Right lung (tissue), 2 donors: ENCODE measurements at regions not wholly inside any gene's neighbourhood (a gene's known extent, or its start where the extent isn't known, plus 50 kb on each side); places are given as distances from the start of the nearest gene placed in this dataset.

Experiments used
- DNase-seq, 2 donors: peaks; one replicate each; pipeline ENCODE4 v3.0.0-alpha.2; 2013

DNA sequence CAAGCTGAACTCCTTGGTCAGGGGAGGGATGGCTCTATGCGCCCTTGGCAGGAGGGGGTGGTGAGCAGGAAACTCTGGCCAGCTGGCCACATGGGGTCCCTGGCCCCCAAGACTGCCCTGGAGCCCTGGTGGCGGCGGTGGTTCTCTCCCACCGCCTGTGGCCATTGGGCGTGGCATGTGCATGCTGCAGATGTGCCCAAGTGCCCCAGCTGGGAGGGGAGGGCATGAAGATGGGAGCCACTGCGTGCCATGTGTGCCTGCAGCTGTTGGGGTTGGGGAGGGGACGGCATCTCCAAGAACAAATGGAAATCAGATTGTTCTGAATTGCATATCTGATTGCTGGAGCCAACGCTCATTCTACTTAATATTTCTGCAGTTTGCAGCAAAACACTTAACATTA, 115.7 kb upstream of the IGF1 start:
- DNase-seq, result no peak

DNA sequence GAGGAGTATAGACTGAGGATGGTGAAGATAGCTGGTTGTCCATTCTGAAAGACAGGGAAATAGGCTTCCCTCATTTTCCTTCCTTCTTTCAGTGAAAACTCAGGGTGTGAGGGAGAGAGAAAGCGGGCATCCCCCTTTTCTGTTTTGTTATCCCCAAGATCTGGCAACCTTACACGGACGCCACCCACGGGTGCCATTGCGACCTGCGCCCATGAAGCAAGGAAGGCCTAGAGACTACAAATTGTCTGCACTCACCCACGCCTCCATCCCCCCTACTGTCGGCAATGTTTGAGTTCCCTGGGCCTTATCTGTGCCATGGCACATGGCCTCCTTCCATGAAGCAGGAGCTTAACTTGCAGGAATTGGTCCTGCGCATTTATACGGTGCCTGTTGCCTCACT, 115.0 kb upstream of the IGF1 start:
- DNase-seq, result no peak

DNA sequence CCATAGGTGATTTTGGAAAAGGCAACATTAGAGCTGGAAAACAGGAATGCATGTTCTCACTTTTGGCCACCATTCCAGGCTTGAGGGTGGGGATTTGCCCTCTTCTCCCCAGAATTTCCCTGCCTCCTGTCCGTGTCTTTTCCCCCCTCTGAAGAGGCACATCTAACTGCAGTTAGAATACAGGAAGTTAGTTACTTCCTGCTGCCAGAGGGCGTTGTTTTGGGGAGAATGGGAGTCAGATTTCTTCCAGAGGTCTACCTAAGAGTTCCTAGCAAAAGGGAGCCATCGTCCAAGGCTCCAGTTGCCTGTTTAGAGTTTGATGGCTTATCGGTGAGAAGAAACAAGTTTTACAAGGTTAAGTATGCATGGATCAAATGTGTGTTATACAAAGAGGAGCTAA, 112.8 kb upstream of the IGF1 start:
- DNase-seq, result no peak

DNA sequence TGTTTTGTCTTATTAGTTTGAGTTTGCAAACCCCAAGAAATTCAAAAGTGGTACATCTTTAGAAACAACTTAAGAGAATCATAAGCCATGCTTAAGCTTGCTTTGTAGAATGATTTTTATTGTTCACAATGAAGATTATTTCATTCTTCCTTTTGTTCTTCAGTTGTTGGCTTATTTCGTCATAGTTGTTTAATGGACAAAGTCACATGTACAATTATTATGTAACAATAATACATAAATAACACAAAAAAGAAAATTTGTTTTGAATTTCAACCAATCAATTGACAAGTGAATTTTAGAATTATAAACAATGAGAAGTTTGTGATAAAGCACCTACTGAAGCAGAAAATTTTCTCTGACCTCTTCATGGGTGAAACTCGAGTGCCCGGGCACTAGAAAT, 111.8 kb upstream of the IGF1 start:
- no peak for DNase-seq

DNA sequence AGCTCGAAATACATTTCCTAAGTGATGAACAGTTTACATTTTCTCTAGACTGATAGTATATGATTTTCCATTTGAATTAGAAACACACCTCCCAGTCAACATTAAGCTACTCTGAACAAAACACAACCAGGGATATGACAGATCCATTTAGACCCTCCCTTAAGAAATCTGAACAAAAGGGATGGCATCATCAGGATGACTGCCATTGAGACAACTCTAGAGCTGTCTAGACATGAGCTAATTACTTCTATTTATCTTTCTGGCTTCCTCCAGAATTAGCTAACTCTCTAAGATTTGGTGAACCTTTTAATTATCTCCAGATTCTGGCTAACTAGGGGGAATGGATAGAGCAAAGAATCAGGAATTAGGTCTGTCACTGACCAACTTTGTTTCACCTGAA, 92.9 kb upstream of the IGF1 start:
- no peak for DNase-seq

DNA sequence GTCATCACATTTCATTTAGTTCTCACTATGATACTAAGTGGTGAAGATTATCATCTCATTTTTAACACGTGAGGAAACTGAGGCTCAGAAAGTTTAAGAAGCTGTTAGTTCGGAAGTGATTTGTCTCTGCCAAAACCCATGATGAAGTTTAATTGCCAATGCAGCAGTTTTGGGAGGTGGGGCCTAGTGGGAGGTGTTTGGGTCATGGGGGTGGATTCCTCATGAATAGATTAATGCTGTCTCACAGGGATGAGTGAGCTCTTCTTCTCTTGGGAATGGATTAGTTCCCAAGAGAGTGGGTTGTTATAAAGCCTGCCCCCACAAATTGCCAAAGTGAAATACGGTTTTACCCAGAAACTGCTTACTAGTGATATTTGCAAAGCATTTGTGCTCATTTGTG, 91.5 kb upstream of the IGF1 start:
- DNase-seq, result no peak

DNA sequence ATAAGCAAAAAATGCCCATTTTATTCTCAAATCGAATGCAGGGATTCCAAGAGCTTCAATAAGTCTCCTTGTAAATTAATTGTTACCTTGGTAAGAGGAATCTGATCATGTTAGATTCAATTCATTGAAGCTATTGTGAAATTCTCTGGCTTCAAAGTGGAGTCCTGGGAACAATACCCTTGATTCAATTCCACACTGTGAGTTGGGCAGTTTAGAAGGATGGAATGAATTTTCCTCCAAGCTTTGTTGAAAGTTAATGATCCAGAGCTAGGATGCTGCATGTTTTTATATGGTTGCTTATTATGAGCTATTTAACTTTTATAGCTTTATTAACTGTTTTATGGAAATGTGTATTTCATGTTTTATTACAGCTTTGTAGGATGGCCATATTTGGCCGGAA, 89.9 kb upstream of the IGF1 start:
- DNase-seq, result no peak

DNA sequence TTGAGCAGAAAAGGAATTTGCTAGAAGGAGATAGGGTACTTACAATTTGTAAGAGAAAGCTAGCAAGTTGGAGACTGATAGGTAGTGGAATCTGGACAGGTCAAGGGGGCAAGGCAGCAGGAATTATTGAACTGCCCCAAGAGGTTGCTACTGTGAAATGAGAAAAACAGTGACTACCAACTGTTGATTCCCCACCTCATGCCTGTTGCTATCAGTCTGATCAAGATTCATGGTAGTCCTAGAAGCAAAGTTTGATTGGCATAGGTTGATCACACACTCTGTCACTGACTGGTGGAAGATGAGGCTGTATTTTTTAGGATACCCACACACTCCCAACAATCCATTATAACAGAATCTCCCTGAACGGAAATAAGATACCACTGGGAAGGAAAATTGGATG, 89.4 kb upstream of the IGF1 start:
- DNase-seq, result no peak

DNA sequence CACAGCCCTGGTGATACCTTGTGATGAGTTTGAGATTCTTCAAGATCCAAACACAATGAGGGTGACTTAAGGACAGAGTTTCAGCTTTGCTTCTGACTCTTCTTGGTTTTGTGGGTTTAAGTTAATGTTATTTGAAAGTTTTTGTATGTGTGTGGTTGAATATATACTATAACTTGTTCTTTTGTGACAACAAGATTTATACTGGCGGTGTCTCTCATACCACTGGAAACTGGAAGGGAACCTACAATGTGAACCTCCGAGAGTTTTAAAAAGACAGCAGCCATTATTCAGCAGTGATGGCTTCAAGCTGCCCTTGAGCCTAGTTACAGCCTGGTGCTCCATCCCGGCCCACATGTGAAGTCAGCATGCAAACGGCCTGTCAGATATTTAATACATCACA, 87.9 kb upstream of the IGF1 start:
- no peak for DNase-seq

DNA sequence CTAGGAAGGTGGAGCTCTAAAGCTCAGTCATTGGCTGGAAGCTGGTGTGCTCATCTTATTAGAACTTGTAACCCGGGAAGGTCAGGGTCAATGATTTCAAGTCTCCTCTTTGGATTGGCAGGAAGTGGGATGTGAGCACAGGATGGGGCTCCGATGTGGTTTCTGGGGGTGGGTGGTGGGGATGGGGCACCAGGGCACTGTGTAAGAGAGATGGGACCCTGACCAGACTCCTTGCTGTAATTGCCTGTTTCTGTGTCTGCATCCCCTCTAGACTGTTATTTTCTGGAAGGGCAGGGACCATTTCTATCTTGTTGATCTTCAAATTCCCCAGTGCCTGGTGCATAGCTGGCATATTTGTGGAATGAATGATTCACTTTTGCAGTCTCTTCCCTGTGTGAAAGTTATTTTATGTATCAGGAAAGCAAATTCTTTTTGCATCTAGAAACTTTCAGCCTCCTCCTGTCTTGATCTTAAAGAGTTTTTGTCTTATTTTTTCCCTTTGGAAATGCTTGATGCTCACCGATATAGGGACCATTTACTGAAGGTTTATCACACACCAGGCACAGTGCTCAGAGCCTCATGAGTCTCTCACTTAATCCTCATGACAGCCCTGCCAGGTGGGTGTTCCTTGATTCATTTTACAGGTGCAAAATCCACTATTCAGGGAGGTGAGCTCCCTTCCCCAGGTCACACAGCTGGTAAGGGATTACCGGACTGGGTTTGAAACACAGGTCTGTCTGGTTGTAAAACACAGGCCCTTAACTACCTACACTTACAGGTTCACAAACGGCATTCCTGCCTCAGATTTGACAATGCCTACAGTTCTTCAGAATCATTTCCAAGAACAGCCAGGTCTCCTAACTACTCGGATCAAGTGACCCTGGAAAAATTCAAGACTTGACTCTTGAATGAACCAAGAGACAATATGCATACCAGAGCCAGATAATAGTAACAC, 86.9 kb upstream of the IGF1 start:
- DNase-seq, result no peak

DNA sequence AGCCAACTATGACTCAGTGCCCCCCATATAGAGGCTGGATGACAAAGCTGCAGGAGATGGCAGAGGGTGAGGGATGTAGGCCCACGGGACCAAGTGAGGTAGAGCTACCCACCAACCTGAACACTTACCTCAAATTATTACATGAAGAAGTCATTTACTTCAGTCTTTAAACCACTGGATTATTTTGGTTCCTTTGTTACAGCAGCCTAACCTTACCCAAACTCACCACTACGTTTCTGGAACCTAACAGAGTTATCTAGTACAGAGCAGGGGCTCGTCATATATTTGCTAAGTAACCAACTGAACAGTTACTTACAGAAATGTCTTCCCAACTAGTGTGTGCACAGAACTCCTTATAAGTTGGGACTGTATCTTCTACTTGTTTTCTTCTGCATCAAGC, 85.2 kb upstream of the IGF1 start:
- DNase-seq, result no peak

DNA sequence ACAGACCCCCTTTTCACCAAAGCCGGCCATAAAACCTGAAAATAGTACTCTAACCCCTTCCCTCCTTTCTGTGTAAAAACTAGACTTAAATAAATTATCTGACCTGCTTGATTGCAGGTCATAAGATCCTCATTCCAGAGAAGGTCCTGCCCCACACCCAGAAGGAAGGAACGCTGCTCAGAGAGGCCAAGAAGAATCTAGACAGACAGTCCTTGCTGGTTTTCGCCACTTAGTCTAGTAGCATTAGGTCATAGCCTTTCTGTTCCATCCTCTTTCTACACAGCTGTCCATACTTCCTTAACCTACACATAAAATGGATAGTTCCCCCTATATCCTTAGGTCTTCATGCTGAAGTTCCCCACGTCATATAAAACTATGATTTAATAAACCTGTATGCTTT, 83.7 kb upstream of the IGF1 start:
- peak in 1 of 2 donors; percentile 12 for DNase-seq

DNA sequence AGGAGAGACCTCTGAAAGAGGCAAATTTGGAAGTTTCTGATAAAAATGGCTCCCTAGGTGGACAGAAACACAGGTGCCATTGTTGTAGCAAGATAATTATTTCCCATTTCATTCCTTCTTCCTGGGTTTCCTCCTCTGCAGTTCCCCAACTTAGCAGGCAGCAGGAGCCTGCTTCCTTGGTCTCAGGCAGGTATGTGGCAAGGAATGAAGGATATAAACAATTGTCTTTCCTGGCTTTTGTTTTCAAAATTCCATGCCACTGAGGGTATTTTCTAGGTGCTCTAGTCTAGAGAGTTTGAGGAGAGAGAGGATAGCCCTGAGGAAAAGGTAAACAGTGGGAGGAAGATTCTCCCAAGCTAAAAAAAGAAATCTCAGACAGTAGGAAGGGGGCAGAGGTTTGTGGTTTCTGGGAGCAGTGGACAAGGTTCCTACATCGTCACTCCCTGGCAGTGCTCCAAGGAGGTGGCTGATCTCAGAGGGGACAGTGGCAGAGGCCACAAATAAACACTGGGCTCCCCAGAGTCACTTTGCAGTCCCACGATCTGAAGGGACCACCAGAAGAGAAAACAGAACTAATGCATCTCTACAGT, 82.6 kb upstream of the IGF1 start:
- DNase-seq, result no peak

DNA sequence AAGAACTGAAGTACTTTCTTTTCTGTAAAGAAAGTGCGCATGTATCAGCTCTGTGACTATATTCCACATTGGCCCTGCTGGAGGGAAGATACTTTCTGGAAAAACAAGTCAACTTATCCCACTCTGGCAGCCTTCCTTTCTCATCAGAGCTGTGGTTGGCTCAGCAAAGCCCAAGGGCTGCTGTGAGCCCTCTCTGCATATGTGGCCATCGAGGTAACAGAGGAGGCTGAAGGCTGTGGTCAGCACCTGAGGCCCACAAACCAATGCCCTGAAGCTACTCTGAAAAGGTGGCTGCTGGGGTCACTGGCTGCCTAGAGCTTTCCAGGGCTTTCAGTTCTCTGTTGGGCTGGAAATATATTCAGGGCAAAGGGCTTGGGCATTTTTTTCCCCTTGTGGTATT, 70.8 kb upstream of the IGF1 start:
- no peak for DNase-seq

DNA sequence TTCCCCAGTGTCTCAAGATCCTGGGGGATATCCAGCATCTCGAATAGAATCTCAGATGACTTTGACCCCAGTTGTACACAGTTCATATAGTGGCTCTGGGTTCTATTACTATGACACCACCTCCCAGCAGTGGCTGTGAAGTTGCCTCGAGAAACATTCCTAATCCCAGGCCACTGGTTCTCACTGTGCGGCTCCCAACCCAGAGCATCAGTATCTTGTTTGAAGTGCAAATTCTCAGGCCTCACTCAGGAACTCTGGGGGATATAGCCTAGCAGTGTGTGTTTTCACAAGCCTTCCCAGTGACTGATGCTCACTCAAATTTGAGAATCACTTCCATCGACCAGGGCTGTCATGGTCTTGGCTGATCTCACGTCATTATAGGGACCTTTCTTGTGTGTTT, 69.3 kb upstream of the IGF1 start:
- DNase-seq, result no peak

DNA sequence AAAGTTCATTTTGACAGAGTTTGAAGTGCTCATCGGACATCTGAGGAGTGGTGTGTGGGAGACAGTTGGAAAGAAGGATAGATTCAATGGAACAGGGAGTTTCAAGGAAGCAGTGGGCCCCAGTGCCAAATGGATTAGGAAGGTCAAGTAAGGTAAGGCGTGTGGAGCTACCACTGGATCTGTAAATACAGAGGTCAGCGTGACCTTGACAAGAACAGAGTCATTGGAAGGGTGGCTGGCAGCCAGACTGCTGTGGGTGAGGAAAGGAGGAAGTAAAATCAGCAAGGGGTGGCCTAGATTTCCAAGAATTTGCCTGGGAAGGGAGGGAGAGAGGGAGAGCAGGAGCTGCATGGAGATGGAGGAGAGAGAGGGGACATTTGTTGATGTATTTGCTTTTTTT, 68.2 kb upstream of the IGF1 start:
- DNase-seq, result no peak

DNA sequence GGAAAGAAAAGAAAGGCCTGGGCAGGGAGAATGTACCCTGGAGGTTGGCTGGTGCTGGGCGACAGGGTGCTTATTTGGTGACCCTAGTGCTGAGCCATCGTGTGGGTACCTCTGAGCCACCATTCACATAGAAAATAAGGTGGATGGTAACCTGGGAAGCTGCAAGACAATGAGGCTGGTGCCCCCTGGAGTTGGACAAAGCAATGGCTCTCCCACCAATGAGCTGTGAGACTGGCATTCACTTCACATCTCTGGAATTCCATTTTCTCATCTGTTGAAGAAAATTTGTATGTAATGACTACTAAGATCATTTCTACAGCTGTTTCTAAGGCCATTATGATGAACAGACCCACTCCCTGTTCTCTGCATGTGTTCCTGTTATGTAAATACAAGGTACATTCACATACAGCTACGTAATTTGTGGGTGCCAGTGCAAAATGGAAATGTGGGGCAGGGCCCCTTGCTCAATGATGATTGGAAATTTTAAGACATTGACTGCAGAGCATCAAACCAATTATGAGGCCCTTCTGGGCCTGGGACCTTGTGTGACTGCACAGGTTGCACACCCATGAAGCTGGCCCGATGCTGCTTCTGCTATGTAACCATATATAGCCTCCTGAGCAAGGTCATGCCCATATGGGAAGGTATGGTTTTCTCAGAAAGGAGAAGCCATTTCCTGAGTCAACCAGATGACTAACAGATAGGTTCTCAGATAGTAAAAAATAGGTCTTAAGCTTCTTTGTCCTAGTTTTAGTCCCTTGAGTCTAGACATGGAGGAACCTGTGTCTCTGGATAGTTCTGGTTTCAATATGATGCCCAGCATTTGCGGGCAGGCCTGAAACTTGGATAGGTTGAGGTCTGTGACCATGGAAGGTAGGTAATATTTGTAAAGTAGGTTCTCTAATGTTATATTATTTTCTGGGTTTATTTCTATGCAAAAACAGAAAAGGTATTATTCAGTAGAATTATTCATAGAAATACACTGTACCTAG, 63.4 kb upstream of the IGF1 start:
- DNase-seq, result no peak

DNA sequence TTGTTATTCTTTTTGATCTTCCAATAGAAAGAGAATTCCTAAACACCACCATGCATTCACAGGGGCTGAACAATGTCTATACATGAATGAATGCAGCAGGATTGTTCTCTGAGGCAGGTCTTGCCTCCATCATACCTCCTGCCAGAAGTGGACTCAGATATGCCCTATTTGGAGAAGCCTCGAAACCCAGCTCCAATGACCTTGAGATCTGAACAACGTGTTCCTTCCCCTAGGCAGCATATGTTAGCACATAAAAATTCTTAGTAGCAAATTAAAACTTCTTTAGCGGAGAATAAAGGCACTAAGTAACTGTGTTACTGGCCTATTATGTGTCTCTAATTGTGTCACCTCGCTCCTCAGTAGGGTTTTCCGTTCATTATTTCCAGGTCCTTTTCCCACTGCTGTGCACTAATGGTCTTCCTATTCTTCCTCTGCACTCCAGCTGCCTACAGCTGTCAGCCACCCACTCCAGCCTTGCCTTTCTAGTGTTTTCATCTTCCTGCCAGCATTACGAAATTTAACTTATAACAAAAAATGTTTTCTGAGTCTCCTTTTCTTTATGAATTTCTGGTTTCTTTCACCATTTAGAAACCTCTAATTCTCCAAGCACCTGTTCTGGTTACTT, 62.6 kb upstream of the IGF1 start:
- DNase-seq, result peak; percentile 70 to 72

DNA sequence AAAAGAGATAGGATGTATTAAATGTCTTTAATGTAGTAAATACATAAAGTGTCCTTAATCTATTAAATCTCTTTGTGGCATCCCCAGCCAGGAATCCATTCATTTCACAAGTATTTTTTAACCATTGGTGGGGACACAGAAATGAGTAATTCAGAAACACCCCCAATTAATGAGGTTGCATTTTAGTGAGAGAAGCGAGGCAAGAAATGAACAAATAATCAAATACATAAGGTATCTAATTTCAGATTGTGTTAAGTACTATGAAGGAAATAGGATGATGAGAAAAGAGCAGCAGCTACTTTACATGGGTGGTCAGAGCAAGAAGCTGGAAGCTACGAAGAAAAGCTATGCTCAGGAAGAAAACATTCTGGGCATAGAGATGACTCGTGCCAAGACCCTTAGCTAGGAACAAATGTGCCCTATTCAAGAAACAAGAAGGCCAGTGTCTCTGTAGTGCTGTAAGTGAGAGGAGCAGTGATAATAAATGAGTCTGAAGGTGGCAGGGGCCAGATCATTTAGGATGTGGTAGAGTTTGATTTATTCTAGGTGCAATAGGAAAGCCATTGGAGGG, 60.5 kb upstream of the IGF1 start:
- no peak for DNase-seq

DNA sequence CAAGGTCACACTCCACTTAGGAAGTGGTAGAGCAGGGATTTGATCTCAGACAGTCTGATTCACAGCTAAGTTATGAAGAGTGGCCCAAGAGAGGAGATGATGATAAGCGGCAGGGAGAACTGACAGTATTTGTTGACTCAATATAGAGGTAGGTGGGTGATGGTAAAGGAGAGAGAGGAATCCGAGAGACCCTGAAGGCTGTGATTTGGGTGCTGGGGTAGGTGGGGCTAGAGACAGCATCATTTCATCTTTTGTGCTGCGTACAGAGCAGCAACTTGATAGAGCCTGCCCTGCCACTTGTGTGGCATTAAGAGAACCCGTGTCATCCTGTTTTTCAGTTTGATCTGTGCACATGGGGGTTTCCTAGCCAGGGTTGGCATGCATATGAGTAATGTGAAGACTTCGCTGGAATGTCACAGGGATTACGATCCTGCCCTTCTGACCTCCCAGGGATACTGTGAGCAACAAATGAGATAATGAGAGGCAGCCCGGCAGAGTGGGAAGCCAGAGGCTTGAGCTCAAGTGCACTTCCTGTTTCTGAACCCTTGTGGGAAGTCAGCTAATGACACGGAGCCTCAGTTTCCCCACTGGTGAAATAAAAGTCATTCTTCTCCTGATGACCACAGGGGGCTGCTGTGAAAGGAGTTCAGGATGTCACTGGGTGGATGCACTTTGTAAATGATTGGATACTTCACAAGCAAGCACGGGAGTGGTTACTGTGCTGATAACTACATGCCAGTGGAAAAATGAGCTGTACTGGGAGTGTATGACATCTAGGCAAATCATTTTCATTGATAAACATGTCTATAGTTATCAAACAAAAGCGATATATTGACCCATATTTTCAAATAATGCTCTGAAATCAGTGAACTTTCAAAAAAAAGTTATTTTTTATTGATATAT, 59.5 kb upstream of the IGF1 start:
- no peak for DNase-seq
